ENCODE measurements at regions not wholly inside any gene's neighbourhood (a gene's known extent, or its start where the extent isn't known, plus 50 kb on each side); places are given as distances from the start of the nearest gene placed in this dataset.

GRCh38 chr11:92830377-92831155 is 138.9 kb upstream of the MTNR1B start:
- TF ChIP-seq CTCF (IDR thresholded peaks at IDR 0.05; ENCODE audit: extremely low read depth, missing control alignments): no peak
- no peak for DNase-seq (ENCODE audit: low spot score)

GRCh38 chr11:92834296-92835020 is 135.0 kb upstream of the MTNR1B start:
- TF ChIP-seq CTCF (IDR thresholded peaks at IDR 0.05; ENCODE audit: extremely low read depth, missing control alignments): no peak
- no peak for DNase-seq (ENCODE audit: low spot score)

- TF ChIP-seq CTCF (IDR thresholded peaks at IDR 0.05; ENCODE audit: extremely low read depth, missing control alignments): no peak
- DNase-seq (ENCODE audit: low spot score): no peak
Observed at GRCh38 chr11:92837595-92837994, 131.9 kb upstream of the MTNR1B start.

GRCh38 chr11:92838759-92839310 is 130.6 kb upstream of the MTNR1B start:
- DNase-seq (ENCODE audit: low spot score): no peak
- no peak for TF ChIP-seq CTCF (IDR thresholded peaks at IDR 0.05; ENCODE audit: extremely low read depth, missing control alignments)

GRCh38 chr11:92839450-92839849 is 130.0 kb upstream of the MTNR1B start:
- DNase-seq (ENCODE audit: low spot score): no peak
- no peak for TF ChIP-seq CTCF (IDR thresholded peaks at IDR 0.05; ENCODE audit: extremely low read depth, missing control alignments)

GRCh38 chr11:92841719-92842118 is 127.7 kb upstream of the MTNR1B start:
- no peak for DNase-seq (ENCODE audit: low spot score)
- TF ChIP-seq CTCF (IDR thresholded peaks at IDR 0.05; ENCODE audit: extremely low read depth, missing control alignments): no peak

- DNase-seq (ENCODE audit: low spot score): no peak
- TF ChIP-seq CTCF (IDR thresholded peaks at IDR 0.05; ENCODE audit: extremely low read depth, missing control alignments): no peak
Observed at GRCh38 chr11:92843455-92843854, 126.0 kb upstream of the MTNR1B start.
